Muscle of arm (tissue), 1 donor: ENCODE measurements at regions not wholly inside any gene's neighbourhood (a gene's known extent, or its start where the extent isn't known, plus 50 kb on each side); places are given as distances from the start of the nearest gene placed in this dataset.
A peak's percentile ranks its signal among the peaks of the same experiment; 100 is the strongest.

Experiments used
- DNase-seq: peaks from one replicate; pipeline ENCODE4 v3.0.0-alpha.2; 2013

DNA sequence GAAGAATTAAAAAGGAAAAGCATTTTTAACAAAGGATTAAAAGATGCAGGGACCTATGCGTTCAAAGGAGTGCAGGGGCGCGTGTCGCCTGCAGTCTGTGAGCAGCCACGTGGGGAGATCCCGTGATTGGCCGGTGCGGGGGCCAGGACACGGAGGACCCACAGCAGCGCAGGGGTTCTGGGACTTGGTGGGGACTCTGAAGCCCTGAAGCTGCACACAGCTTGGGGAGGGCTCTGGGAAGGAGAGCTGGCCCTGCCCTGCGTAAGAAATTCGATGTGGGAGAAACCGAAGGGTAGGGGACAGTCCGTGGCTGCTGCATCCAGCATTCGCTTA lies 268.1 kb downstream of the KLF6 start:
- DNase-seq = no peak

DNA sequence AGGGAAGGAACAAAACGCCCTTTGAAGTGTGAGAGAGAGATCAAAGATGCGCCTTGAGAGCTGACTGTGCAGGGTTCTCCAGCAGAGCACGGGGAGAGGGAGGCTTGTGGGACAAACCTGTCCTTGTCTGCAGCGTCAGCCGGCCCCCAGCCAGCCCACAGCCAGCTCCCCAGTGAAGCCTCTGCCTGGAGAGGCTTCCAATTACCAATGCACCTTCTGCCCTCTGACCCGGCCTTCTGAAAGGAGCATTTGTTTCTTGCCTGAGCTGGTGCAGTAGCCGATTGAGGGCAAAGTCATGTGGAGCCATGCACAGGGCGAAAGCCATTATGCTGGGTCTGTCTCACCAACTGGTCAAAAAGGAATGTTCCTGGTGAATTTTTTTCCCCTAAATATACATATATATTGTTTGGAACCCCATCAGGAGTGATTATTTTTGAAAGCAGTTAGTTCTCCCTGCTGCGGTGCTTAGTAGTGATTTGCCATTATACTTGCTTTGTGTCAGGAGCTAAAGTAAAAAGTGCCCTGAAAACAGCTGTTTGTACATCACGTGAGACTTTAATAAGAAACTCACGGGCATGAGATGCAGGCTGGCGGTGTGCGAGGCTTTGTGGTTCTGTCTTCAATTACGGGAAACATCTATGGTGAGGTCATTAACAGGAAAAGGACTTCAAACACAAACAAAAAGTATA lies 268.6 kb downstream of the KLF6 start:
- DNase-seq = no peak

GRCh38 chr10:3514691-3515090 lies 270.3 kb downstream of the KLF6 start:
- no peak for DNase-seq

GRCh38 chr10:3512263-3512662 lies 272.7 kb downstream of the KLF6 start:
- no peak for DNase-seq

DNA sequence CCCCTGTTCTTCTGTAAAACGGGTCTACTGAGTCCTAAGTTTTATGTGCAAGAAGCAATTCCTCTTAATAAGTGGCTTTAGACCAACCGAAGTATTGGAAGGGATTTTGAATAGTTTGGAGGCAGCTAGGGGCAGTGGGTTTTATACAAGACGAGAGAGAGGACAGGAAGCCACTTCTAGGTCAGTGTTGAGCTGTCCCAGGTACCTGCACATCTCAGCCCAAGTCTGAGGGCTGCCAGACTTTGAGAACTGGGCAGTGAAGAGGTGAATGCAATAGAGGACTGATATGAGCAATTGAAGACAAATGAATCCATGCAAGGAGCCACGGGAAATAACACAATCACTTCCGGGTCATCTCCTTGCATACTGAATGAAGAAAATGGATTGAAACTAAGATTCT lies 273.5 kb downstream of the KLF6 start:
- no peak for DNase-seq

GRCh38 chr10:3510741-3511140 lies 274.3 kb downstream of the KLF6 start:
- no peak for DNase-seq

DNA sequence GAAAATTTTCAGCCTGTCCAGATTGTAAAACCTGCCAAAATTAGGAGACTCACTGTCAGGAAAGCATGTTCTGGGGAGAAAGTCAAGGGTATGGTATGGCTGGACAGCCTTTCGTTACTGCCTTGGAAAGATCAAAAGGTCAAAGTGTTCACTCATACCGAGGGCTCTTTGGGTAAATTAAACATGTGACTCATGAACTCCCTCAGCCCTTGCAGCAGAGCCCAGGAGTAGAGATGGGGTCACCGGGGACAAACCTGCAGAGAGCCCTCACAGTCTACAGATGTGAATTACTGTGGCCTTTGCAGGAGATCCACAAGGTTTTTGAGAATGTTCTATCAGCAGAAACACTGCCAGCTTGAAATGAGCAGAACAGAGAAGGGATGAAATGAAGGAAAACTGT lies 275.7 kb downstream of the KLF6 start:
- no peak for DNase-seq

DNA sequence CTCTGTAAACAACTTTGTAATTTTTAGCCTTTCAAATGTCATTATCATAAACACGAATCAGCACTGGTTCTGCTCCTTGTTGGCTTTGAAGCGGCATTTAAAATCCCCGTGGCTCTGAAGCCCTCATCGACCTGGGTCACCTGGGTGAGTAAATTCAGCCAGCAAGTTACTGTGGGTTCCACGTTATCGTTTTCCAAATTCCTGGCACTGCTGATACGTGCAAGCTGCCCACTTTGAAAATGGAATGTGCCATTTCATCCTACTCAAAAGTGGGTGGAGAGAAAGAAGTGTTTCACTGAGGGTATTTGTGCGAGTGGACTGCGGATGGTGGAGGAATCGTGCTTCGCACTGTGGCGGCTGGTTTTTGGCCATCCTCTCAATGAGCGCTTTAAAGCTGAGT lies 281.7 kb downstream of the KLF6 start:
- no peak for DNase-seq

DNA sequence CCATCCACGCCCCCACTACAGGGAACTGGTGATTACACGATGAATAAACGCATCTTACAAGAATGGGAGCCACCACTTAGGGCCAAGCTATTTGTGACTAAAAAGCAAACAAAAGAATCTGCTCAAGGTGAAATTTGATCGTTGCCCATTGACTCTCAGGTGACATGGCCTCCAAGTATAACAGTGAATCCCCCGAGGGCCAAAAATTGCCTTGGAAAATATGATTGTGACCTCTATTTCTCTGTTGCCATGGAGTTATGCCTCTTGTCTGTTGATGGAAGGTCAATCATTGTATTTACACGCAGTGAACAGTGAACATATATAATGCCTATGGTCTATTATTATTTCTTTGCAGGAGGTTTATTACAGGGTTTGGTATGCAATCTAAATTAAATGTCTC lies 282.3 kb downstream of the KLF6 start:
- DNase-seq = no peak

DNA sequence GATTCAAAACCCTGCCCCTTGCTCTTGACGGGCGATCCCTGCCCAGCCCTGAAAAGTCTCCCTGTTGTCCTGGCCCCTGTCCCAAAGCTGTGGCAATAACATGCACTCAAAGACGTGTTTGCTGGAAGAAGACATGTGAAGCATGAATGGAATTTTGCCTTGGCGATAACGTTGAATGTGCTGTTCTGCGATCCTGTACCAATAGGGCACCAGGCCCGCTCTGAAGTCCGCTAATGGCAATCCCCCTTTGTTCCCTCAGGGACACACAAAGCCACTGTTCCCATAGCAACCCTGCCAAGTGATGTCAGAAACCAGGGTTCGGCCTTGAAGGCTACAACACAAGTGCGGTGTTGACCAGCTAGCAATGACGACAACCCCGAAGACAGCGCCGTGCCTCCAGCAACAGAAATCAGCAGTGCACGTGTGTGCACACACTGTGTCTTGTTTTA lies 284.6 kb downstream of the KLF6 start:
- DNase-seq = peak; percentile 46

- no peak for DNase-seq
Measured at GRCh38 chr10:3499120-3499519, 285.9 kb downstream of the KLF6 start.

- DNase-seq = no peak
Measured at GRCh38 chr10:3497581-3497980, 287.4 kb downstream of the KLF6 start.

DNA sequence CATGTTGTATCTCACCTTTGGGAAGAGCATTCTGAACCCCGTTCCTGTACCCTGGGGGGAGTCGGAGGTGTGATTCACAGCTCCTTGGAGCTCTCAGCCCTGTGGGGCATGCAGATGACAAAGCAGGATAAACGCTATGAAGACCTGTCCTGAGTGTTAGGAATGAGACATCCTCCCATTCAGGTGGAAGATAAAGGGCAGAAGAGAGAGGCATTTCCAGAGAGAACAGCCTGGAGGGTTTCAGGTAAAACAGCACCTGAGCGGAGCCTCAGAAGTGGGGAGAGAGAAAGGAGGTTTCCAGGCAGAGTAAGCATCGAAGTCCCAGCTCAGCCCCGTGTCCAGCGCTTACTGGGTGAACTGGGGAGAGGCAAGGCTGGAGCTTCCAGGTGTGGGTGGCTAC lies 288.9 kb downstream of the KLF6 start:
- DNase-seq = no peak

DNA sequence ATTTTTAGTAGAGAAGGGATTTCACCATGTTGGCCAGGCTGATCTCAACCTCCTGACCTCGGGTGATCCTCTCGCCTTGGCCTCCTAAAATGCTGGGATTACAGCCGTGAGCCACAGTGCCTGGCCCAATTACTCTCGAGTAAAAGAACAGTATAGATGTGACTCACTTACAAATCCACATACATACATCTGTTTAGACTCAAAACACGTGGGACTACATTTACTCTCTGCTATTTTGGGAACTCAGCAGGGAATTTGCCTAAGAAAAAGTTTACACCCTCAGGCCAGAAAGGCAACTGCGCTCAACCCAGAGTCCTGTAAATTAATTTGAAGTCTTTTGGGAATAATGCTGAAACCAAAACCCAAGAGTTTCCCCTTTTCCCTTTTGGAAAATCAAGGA lies 289.7 kb downstream of the KLF6 start:
- no peak for DNase-seq

- DNase-seq = no peak
Measured at GRCh38 chr10:3494838-3495230, 290.2 kb downstream of the KLF6 start.

GRCh38 chr10:3494131-3494837 lies 290.7 kb downstream of the KLF6 start:
- DNase-seq = no peak

DNA sequence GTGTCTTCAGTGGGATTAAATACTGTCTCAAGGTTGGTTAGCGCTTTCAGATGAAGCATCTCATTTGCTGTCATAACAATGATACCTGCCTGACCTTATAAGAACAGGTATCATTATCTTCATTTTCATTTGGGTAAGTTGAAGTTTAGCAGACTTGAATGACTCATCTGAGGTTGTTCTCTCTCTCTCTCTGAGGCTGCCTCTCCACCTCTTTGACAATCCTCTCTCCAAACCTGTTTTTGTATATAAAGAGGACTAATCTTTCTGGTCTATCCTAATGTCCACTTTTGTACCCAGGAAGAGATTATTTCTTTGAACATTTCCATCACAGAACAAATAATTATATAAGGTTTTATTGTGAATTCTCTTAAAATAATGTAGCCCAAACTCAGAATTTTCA lies 291.4 kb downstream of the KLF6 start:
- DNase-seq = no peak

GRCh38 chr10:3491571-3491970 lies 293.4 kb downstream of the KLF6 start:
- no peak for DNase-seq

- DNase-seq = no peak
Measured at GRCh38 chr10:3487228-3487627, 297.8 kb downstream of the KLF6 start.

DNA sequence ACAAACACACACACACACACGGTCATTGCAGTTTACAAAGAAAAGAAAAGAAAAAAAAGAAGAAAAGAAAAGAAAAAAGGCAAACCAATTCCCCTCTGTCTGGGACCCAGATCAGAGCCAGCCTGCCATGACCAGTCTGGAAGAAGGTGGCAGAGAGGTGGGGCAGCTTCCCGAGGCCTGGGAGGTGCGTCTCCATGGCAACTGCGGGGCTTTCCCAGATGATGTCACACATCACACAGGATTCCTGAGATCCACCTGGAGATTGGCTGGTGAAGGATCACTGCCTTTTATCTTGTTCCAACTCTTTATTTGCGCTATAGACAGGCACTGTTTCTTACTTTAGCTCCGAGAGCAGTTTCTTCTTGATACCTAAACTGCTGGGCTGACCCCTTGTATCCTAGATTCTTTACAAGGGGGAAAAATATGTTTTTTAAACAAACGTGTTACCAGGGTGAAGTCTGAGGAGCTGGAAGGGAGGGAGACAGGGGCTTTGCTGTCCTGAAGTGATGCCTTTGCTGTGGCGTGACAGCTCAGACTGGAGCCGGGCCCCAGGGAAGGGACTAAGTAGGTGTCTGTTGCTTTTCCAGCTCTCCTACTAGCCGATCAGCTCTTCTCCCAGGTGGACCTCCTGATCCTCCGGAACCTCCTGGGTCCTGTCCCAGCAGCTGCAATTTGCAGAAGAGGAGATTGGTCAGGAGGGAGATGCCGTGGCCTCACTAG lies 298.5 kb downstream of the KLF6 start:
- no peak for DNase-seq

DNA sequence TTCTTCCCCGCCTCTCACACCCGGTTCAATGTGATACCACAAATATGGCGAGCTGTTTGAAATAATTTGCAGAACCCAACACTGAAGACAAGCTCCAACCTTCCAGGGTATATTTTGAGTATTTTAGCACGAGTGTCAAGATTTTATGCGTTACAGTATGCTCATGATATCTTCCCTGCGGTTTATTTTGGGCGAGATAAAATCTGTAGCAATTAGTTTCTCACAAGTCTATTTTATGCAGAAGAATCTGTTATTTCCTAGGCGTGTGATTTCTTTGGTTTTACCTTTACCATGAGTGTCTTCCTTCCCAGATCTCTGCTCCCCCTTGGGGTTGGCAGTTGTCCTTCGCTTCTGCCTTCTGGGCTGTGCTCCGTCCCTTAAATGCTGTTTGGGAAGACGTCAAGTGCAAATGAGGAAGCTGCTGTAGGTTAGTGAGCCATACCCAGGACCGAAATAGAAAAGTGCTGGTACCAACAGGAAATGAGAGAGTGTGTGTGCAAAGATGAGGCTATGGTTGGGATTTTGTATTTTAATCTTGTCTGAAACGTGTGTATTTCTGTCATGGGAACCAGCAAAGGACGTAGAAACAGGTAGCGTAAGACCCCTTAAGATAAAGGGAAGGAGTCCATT lies 299.8 kb downstream of the KLF6 start:
- no peak for DNase-seq

DNA sequence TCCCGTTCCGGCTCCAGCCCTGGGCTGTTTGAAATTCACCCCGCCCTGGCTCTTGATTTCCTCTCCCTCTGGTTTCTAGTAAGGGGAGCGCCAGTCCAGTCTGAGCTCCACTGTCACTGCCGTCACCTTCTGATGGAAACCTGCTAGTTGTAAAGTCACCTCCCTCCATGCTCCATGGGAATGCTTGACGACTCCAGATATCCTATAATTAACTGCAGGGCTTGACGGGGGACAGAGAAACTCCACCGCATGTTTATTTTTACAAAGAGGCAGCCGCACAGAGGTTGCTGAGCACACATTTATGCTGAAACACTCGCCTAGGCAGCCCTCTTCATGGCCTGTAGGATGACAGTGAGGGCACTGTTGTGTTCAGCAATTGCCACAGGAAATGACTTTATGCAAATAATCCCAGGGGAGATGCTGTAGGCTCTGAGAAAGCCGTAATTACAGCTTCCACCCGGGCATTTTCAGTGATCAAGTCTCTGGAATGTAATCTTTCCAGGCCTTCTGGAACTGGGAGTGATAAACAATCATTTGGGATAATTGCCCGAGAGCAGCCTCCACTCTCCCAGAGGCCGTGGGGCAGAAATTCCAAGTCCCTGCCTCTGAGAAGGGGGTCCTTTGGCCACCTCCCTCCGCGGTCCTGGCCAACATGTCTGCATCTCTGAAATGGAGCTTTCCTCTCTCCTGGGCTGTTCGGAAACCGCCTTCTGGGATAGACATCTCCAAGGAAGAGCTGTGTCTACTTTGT lies 300.5 kb downstream of the KLF6 start:
- no peak for DNase-seq
